B cell (primary cell): ENCODE measurements at regions not wholly inside any gene's neighbourhood (a gene's known extent, or its start where the extent isn't known, plus 50 kb on each side); places are given as distances from the start of the nearest gene placed in this dataset.

Experiments
- ATAC-seq: fragments of 200-7000 bp; cut with Tn5 transposase; one replicate; pipeline ENCODE4 v1.10.0; 2021; ENCODE audit warnings: low read depth, mild to moderate bottlenecking, moderate number of reproducible peaks, moderate library complexity
- CTCF ChIA-PET: fragments of 350-600 bp; sonication (Branson Sonifier 250); formaldehyde crosslinking; loops from one replicate; lab custom pipeline; 2021; ENCODE audit warnings: antibody characterized with exemption, inconsistent platforms; lab: Charles Lee
- POLR2A ChIA-PET: fragments of 350-600 bp; sonication (Branson Sonifier 250); formaldehyde crosslinking; loops from one replicate; lab custom pipeline; 2021; ENCODE audit warnings: antibody characterized with exemption; lab: Charles Lee
- DNase-seq: peaks from one replicate; pipeline ENCODE4 v3.0.0; 2013
- H2AFZ ChIP-seq: 2 replicates; pipeline ENCODE4 v1.6.1; 2012; ENCODE audit warnings: mild to moderate bottlenecking, low read depth, low read length; ENCODE audit not compliant: insufficient read depth, poor library complexity, severe bottlenecking
- H3K27ac ChIP-seq, 2 donors: 1 replicate in 1 of 2; 2 replicates in 1 of 2; pipeline ENCODE4 v1.5.1; 2012 to 2013; ENCODE audit warnings: low read length in 2 of 2, mild to moderate bottlenecking in 2 of 2, moderate library complexity in 1 of 2
- H3K27me3 ChIP-seq, 4 experiments: fragments of 200-600 bp in 1 of 4; sonication (generic) in 1 of 4; replicated peaks in 1 of 4; 1 replicate in 2 of 4; 2 replicates in 2 of 4; pipeline versions ENCODE4 v1.6.1 to v1.7.0; 2013 to 2016; ENCODE audit warnings: low read length in 3 of 4, mild to moderate bottlenecking in 2 of 4, mixed read lengths in 1 of 4, moderate library complexity in 1 of 4; ENCODE audit not compliant: insufficient read depth in 4 of 4, control insufficient read depth in 3 of 4; ENCODE audit errors: control extremely low read depth in 1 of 4
- H3K36me3 ChIP-seq, 2 experiments: replicated peaks in 1 of 2; 1 replicate in 1 of 2; 2 replicates in 1 of 2; pipeline versions ENCODE4 v1.6.1 to v1.7.1; 2013; ENCODE audit warnings: low read length in 1 of 2; ENCODE audit not compliant: insufficient read depth in 2 of 2, control insufficient read depth in 1 of 2; ENCODE audit errors: control extremely low read depth in 1 of 2, extremely low read depth in 1 of 2
- H3K4me1 ChIP-seq, 2 donors: fragments of 200-600 bp in 1 of 2; sonication (generic) in 1 of 2; 1 replicate in 1 of 2; 2 replicates in 1 of 2; pipeline versions ENCODE4 v1.5.1 to v1.6.1; 2013 to 2017; ENCODE audit warnings: low read length in 2 of 2; ENCODE audit not compliant: control insufficient read depth in 2 of 2, insufficient read depth in 2 of 2
- H3K4me2 ChIP-seq: replicated peaks from 2 replicates; pipeline ENCODE3; 2012; ENCODE audit warnings: mild to moderate bottlenecking, low read depth, low read length; ENCODE audit not compliant: poor library complexity, severe bottlenecking
- H3K4me3 ChIP-seq, 5 experiments: fragments of 200-600 bp in 1 of 5; sonication (generic) in 1 of 5; 1 replicate in 3 of 5; 2 replicates in 2 of 5; pipeline versions ENCODE4 v1.5.1 to v1.7.0; 2011 to 2016; ENCODE audit warnings: low read length in 4 of 5, mild to moderate bottlenecking in 4 of 5, low read depth in 2 of 5, control low read depth in 1 of 5, moderate library complexity in 1 of 5; ENCODE audit not compliant: insufficient read depth in 1 of 5; ENCODE audit errors: control extremely low read depth in 1 of 5, extremely low read depth in 1 of 5
- H3K79me2 ChIP-seq: fragments of 200-600 bp; sonication (generic); one replicate; pipeline ENCODE4 v1.6.0; 2016; ENCODE audit warnings: low read length; ENCODE audit not compliant: control insufficient read depth, insufficient read depth
- H3K9ac ChIP-seq: fragments of 200-600 bp; sonication (generic); 2 replicates; pipeline ENCODE4 v1.6.1; 2017; ENCODE audit warnings: mild to moderate bottlenecking, low read length, moderate library complexity
- H3K9me3 ChIP-seq, 3 donors: one replicate each; pipeline versions ENCODE4 v1.6.1 to v1.7.1; 2013; ENCODE audit warnings: low read length in 2 of 3; ENCODE audit not compliant: control insufficient read depth in 2 of 3, insufficient read depth in 1 of 3; ENCODE audit errors: control extremely low read depth in 1 of 3
- H4K20me1 ChIP-seq: 2 replicates; pipeline ENCODE4 v1.6.0; 2012; ENCODE audit warnings: mild to moderate bottlenecking, low read length; ENCODE audit not compliant: insufficient read depth, control insufficient read depth, poor library complexity, severe bottlenecking
- H3K27ac Mint-ChIP-seq: one replicate; pipeline ENCODE4 v1.8.0; 2021; ENCODE audit warnings: mixed read lengths
- H3K27me3 Mint-ChIP-seq: one replicate; pipeline ENCODE4 v1.8.0; 2021; ENCODE audit warnings: mixed read lengths
- H3K4me1 Mint-ChIP-seq: one replicate; pipeline ENCODE4 v1.8.0; 2021; ENCODE audit warnings: mixed read lengths
- H3K4me3 Mint-ChIP-seq: one replicate; pipeline ENCODE4 v1.8.0; 2021; ENCODE audit warnings: mixed read lengths
- H3K9me3 Mint-ChIP-seq: one replicate; pipeline ENCODE4 v1.8.0; 2022; ENCODE audit warnings: mixed read lengths; ENCODE audit not compliant: insufficient read depth
- CTCF ChIP-seq: fragments of 200-600 bp; IDR thresholded peaks from one replicate; pipeline ENCODE4 v1.8.0; 2022; ENCODE audit warnings: antibody characterized with exemption, mild to moderate bottlenecking
- EZH2 ChIP-seq: IDR thresholded peaks from 2 replicates; pipeline ENCODE4 v1.6.1; 2012; ENCODE audit warnings: borderline replicate concordance, low read depth, mild to moderate bottlenecking, moderate library complexity, low read length; ENCODE audit not compliant: insufficient read depth, poor library complexity, severe bottlenecking
- WGBS: methylation state at CpG from one replicate; pipeline ENCODE4 v1.1.5; 2013; ENCODE audit warnings: missing lambda C conversion rate; ENCODE audit not compliant: insufficient coverage; 5-methylcytosine and 5-hydroxymethylcytosine counted together
- intact Hi-C: fragments of 100-400 bp; cut with micrococcal nuclease; formaldehyde crosslinking; loops from one replicate; pipeline ENCODE4 v1.10.0; 2022

DNA sequence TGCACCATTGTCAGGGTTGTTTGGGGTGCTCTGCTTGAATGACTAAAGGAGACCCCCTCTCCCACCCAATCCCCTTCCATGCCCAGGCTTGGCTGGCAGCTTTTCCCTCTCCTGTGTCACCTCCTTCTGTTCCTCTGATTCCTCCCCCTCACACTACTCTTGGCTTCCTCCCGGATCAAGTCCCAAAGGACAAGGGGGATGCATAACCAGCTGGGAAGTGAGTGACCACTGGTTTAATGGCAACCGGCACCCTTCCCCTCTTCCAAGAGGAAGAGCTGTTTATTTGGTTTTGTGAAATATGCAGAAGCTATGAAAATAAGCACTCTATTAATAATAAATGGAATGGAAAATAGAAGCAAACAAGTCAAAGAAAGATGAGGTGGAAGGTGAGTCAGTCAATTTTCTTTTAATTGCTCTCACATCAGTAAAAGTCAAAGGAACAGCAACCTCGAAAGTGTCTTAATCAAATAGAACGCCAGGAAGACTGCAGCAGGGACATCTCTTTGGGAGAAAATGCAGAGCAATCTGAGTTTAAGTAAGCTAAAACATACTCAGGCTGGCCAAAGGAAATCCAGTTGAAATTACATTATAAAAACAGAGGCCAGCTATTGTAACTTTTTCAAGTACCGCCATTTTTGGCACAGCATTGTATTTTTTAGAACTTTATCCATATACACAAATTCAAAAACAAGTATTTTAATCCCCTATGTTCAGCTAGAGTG, 322.5 kb downstream of the SIPA1L2 start:
- intact Hi-C loops: no loop called here
- no peak overlapping the region for H3K4me3 Mint-ChIP-seq
- H3K36me3 ChIP-seq: no peaks in the 10 kb centered on the region
- DNase-seq (no peak), ATAC-seq (no peak)
- no peak for TF ChIP-seq CTCF
- TF ChIP-seq EZH2: no peak
- no peaks in the 10 kb centered on the region for H3K4me1 Mint-ChIP-seq
- ChIA-PET CTCF (no interaction called here), POLR2A (no interaction called here)
- H4K20me1 ChIP-seq: no peaks in the 10 kb centered on the region
- H3K9me3 ChIP-seq: peaks cover 0 to 9% (median 0%) of the 10 kb centered on the region in 3 donors
- no peaks in the 10 kb centered on the region for H3K27me3 ChIP-seq
- no peak overlapping the region for H2AFZ ChIP-seq
- peaks cover 3% of the 10 kb centered on the region for H3K27me3 Mint-ChIP-seq
- H3K9me3 Mint-ChIP-seq: no peaks in the 10 kb centered on the region
- H3K27ac Mint-ChIP-seq: no peak overlapping the region
- no peak overlapping the region for H3K9ac ChIP-seq
- no peak overlapping the region for H3K27ac ChIP-seq
- no peaks in the 10 kb centered on the region for H3K4me1 ChIP-seq
- H3K79me2 ChIP-seq: no peaks in the 10 kb centered on the region
- no peak overlapping the region for H3K4me2 ChIP-seq
- WGBS: 100% methylated on average over 1 of the region's 5 CpGs
- no peak overlapping the region for H3K4me3 ChIP-seq

- no peak overlapping the region for H3K4me3 Mint-ChIP-seq
- H3K27me3 Mint-ChIP-seq: peaks cover 3% of the 10 kb centered on the region
- Histone ChIP-seq H3K36me3 (no peaks in the 10 kb centered on the region), H3K4me1 (no peaks in the 10 kb centered on the region), H3K79me2 (no peaks in the 10 kb centered on the region), H4K20me1 (no peaks in the 10 kb centered on the region), H3K4me2 (no peak overlapping the region), H3K9ac (no peak overlapping the region), H3K9me3 (peaks cover 0 to 9% (median 0%) of the 10 kb centered on the region in 3 donors), H3K27me3 (peaks cover 0 to 3% (median 0%) of the 10 kb centered on the region in 4 experiments), H3K27ac (no peak overlapping the region), H2AFZ (no peak overlapping the region), H3K4me3 (no peak overlapping the region)
- no peak overlapping the region for H3K27ac Mint-ChIP-seq
- POLR2A ChIA-PET: no interaction called here
- intact Hi-C loops: no loop called here
- no peaks in the 10 kb centered on the region for H3K9me3 Mint-ChIP-seq
- no peak for TF ChIP-seq CTCF
- no peak for TF ChIP-seq EZH2
- ATAC-seq: no peak
- DNase-seq: no peak
- H3K4me1 Mint-ChIP-seq: no peaks in the 10 kb centered on the region
- CTCF ChIA-PET: no interaction called here
- 66% methylated on average over 6 of the region's 8 CpGs for WGBS
Measured at GRCh38 chr1:232306269-232306961, 323.5 kb downstream of the SIPA1L2 start.
